SJCRH30 (cell line): ENCODE measurements at regions not wholly inside any gene's neighbourhood (a gene's known extent, or its start where the extent isn't known, plus 50 kb on each side); places are given as distances from the start of the nearest gene placed in this dataset.
"Not testable (repeated sequence)": the region's sequence is repeated elsewhere in the genome, so short reads cannot be mapped to it uniquely, and the experiment has no call there.

Source experiments
- DNase-seq, 2 experiments: peaks; one replicate each; pipeline ENCODE4 v3.0.0-alpha.2; 2015 to 2020
- H3K27ac ChIP-seq: fragments of 250-450 bp; sonication (Bioruptor Pico); 2 replicates; pipeline ENCODE4 v1.5.1; 2020; ENCODE audit warnings: mild to moderate bottlenecking, moderate library complexity
- H3K27me3 ChIP-seq: fragments of 250-450 bp; sonication (Bioruptor Pico); 2 replicates; pipeline ENCODE4 v1.5.1; 2020; ENCODE audit warnings: mild to moderate bottlenecking, moderate library complexity
- H3K36me3 ChIP-seq: fragments of 250-450 bp; sonication (Bioruptor Pico); 2 replicates; pipeline ENCODE4 v1.5.1; 2020; ENCODE audit warnings: mild to moderate bottlenecking, moderate library complexity
- H3K4me1 ChIP-seq: fragments of 250-450 bp; sonication (Bioruptor Pico); 2 replicates; pipeline ENCODE4 v1.5.1; 2020; ENCODE audit warnings: mild to moderate bottlenecking, moderate library complexity
- H3K4me3 ChIP-seq: fragments of 250-450 bp; sonication (Bioruptor Pico); 2 replicates; pipeline ENCODE4 v1.5.1; 2020; ENCODE audit warnings: mild to moderate bottlenecking, moderate library complexity
- H3K9me3 ChIP-seq: fragments of 250-450 bp; sonication (Bioruptor Pico); replicated peaks from 2 replicates; pipeline ENCODE4 v1.5.1; 2020; ENCODE audit warnings: mild to moderate bottlenecking, moderate library complexity

DNA sequence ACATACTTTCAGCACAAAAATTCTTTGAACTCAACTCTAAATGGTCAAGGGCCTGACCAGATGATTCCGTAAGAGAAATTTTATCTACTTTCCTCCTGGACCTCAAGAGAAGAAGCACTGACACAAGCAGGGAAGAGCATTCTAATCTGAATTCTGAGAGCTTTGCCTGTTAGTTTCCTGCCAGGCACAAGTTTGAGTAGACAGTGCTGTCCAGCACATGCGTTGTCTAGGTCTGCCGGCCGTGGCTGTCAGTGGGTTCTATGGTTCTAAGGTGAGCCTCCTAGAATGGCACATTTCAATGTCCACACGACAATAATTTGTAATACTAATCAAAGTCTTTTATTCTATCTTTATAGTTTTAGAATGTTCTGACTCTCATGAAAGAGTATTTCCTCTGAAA is 91.9 kb downstream of the RFPL4B start:
- H3K36me3 ChIP-seq, result no peaks in the 10 kb centered on the region
- H3K9me3 ChIP-seq, result 0 out of 2 replicates have a peak, but pooled peaks cover 3% of the 10 kb centered on the region
- no peak overlapping the region for H3K4me3 ChIP-seq
- DNase-seq, result no peak
- H3K4me1 ChIP-seq, result peaks cover 11% of the 10 kb centered on the region
- no peak overlapping the region for H3K27ac ChIP-seq
- no peaks in the 10 kb centered on the region for H3K27me3 ChIP-seq

- no peaks in the 10 kb centered on the region for H3K27me3 ChIP-seq
These were observed 92.3 kb downstream of the RFPL4B start for GRCh38 chr6:112439432-112439831.

GRCh38 chr6:112441607-112442006 is 94.5 kb downstream of the RFPL4B start:
- Histone ChIP-seq H3K4me3 (no peak overlapping the region), H3K4me1 (peaks cover 9% of the 10 kb centered on the region)
- DNase-seq, result no peak

More at GRCh38 chr6:112439432-112439831, 92.3 kb downstream of the RFPL4B start:
- no peak for DNase-seq
- Histone ChIP-seq H3K4me1 (peaks cover 11% of the 10 kb centered on the region), H3K9me3 (0 out of 2 replicates have a peak, but pooled peaks cover 3% of the 10 kb centered on the region), H3K4me3 (no peak overlapping the region), H3K36me3 (no peaks in the 10 kb centered on the region), H3K27ac (no peak overlapping the region)

DNA sequence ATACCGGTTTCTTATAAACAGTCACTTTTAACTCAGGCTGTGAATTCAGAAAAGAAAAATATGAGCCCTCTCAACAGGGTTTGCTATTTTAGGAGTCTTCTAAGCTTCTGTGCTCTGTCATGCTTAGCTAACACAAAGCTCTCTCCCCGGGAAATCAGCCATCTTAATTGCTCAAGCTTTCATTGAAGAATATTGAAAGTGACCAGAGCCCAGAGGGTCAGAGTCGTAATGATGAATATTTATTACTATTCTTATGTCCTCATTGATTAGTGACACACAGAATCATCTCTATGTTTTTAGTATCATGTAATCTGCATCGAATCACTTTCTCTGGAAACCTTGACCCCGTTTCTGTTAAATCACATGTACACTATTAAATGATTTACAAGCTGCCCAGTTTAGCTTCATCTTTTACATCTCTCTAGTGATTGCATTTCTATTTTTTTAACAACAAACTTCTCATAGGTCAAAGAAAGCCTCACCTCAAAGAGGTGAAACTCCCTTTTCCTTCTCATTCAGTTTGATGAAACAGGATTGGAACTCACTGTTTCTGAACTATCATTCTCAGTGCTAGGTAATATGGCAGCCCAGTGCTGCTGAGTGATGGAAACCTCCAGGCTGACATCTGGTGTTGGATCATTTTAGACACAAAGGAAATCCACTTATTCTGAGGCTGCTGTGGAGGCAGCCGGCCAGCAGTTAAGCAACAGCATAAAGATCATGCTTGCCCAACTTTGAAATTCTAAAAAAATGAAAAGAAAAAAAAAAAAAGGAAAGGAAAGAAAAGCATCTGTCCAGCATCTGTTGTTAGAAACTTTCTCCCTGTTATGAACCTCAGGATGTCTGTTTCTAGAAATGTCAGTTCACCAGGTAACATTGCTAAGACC is 96.3 kb downstream of the RFPL4B start:
- Histone ChIP-seq H3K27me3 (no peaks in the 10 kb centered on the region), H3K4me3 (no peak overlapping the region), H3K36me3 (no peaks in the 10 kb centered on the region), H3K9me3 (peaks cover 6% of the 10 kb centered on the region; the same call in 1 of the 2 replicates), H3K4me1 (no peaks in the 10 kb centered on the region), H3K27ac (no peak overlapping the region)
- no peak for DNase-seq

More at GRCh38 chr6:112441607-112442006, 94.5 kb downstream of the RFPL4B start:
- Histone ChIP-seq H3K27me3 (no peaks in the 10 kb centered on the region), H3K27ac (no peak overlapping the region), H3K9me3 (0 out of 2 replicates have a peak, but pooled peaks cover 3% of the 10 kb centered on the region), H3K36me3 (no peaks in the 10 kb centered on the region)

GRCh38 chr6:112448786-112449185 is 101.7 kb downstream of the RFPL4B start:
- not testable (repeated sequence) for H3K36me3 ChIP-seq, H3K27me3 ChIP-seq, DNase-seq, H3K4me3 ChIP-seq, H3K9me3 ChIP-seq, H3K27ac ChIP-seq, H3K4me1 ChIP-seq

GRCh38 chr6:112450663-112451062 is 103.5 kb downstream of the RFPL4B start:
- Histone ChIP-seq H3K36me3 (no peaks in the 10 kb centered on the region), H3K4me1 (no peaks in the 10 kb centered on the region), H3K27me3 (no peaks in the 10 kb centered on the region), H3K9me3 (peaks cover 8% of the 10 kb centered on the region), H3K4me3 (no peak overlapping the region), H3K27ac (no peak overlapping the region)
- DNase-seq, result no peak

DNA sequence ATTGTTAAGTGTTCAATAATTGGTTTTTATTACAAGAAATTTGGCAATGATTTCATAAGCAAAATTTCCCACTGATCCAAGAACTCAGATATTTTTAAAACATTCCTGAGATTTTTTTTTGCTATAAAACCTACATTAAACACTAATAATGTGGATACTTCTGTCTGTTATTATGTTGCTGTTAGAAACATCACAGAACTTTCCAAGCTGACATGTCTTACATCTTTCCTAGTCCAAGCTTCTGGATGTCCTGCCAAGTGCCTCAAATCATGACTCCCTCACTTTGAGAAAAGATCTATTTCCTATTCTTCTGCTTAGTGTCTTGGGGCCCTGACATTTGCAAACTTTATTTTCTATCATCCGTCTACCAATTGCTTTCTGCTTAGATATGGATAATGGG is 110.8 kb downstream of the RFPL4B start:
- H3K4me3 ChIP-seq, result no peak overlapping the region
- no peak overlapping the region for H3K27ac ChIP-seq
- peaks cover 5% of the 10 kb centered on the region; the same call in 1 of the 2 replicates for H3K9me3 ChIP-seq
- H3K27me3 ChIP-seq, result no peaks in the 10 kb centered on the region
- no peaks in the 10 kb centered on the region for H3K36me3 ChIP-seq
- DNase-seq, result no peak
- peaks cover 2% of the 10 kb centered on the region; the same call in 1 of the 2 replicates for H3K4me1 ChIP-seq

DNA sequence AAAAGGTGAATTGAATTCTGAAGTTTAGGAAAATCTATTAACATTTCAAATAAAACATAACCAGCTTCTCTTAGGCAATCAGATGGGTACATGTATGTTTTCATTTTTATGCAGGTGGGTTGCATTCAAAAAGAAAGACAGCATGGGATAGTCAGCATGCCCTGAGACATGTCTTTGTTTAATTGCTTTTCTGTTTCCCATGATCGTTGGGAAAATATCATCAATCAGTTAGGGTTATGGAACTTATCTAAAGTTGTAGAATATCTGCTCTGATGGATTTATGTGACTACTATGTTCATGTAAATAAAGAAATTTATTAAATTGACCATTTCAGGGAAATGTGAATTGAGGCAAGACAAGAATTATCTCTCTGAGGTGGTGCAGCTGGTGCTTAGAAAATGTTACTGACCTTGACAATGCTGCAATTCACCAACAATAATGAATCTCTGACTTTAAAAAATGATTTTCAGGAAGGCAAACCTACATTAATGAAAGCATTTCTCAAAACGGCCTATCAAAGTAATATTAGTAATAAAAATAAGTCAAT is 112.7 kb downstream of the RFPL4B start:
- H3K27ac ChIP-seq, result no peak overlapping the region
- no peak for DNase-seq
- H3K9me3 ChIP-seq, result peaks cover 6% of the 10 kb centered on the region; the same call in 1 of the 2 replicates

DNA sequence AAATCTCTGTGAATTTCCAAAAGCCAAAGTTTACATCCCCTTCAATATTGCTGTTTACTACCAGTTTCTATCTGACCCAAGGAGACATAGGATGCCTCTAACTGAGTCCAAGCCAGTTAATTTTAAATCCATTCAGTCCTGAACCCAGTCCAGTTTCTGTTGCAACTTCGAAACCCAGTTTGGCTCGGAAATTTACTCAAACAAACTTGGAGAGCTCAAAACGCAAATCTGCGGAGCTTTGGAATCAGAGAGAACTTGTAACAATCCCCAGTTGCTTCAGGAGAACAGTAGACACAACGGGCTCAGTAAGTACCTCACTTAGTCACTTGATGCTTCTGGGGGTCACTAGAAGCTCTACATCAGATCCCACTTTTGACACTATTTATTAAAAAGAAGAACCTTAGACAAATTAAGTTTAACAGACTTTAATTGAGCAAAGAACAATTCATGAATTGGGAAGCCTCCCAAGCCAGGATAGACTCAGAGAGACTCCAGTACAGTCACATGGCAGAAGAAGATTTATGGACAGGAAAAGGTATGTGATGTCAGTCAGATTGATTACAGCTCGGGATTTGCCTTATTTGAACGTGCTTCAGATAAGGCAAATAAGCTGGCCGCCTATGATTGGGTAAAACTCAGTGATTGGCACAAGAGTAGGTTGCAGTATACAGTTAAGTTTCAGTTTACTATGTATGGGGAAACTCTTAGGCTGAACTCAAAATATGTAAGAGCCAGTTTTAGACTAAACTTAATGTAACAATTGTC is 118.0 kb downstream of the RFPL4B start:
- no peaks in the 10 kb centered on the region for H3K36me3 ChIP-seq
- H3K4me1 ChIP-seq, result peaks cover 22% of the 10 kb centered on the region
- no peaks in the 10 kb centered on the region for H3K27me3 ChIP-seq
- H3K4me3 ChIP-seq, result no peak overlapping the region
- DNase-seq, result no peak
- H3K9me3 ChIP-seq, result peaks cover 6% of the 10 kb centered on the region; the same call in 1 of the 2 replicates
- no peak overlapping the region for H3K27ac ChIP-seq

More for the DNA sequence above, 112.7 kb downstream of the RFPL4B start:
- Histone ChIP-seq H3K36me3 (no peaks in the 10 kb centered on the region), H3K4me3 (no peak overlapping the region), H3K27me3 (no peaks in the 10 kb centered on the region), H3K4me1 (peaks cover 2% of the 10 kb centered on the region; the same call in 1 of the 2 replicates)

GRCh38 chr6:112466373-112467151 is 119.4 kb downstream of the RFPL4B start:
- peak; percentile 24 to 47 for DNase-seq
- Histone ChIP-seq H3K4me1 (peaks cover 21% of the 10 kb centered on the region), H3K4me3 (no peak overlapping the region), H3K27me3 (no peaks in the 10 kb centered on the region), H3K36me3 (no peaks in the 10 kb centered on the region), H3K27ac (peak overlapping the region; percentile 57), H3K9me3 (peaks cover 6% of the 10 kb centered on the region; the same call in 1 of the 2 replicates)

GRCh38 chr6:112468359-112468758 is 121.2 kb downstream of the RFPL4B start:
- Histone ChIP-seq H3K9me3 (no peaks in the 10 kb centered on the region; the same call in 1 of the 2 replicates), H3K4me1 (peaks cover 20% of the 10 kb centered on the region), H3K27me3 (no peaks in the 10 kb centered on the region), H3K4me3 (no peak overlapping the region), H3K36me3 (no peaks in the 10 kb centered on the region), H3K27ac (peak overlapping the region; percentile 33; the same call in 1 of the 2 replicates)
- DNase-seq, result peak; percentile 11 to 14

DNA sequence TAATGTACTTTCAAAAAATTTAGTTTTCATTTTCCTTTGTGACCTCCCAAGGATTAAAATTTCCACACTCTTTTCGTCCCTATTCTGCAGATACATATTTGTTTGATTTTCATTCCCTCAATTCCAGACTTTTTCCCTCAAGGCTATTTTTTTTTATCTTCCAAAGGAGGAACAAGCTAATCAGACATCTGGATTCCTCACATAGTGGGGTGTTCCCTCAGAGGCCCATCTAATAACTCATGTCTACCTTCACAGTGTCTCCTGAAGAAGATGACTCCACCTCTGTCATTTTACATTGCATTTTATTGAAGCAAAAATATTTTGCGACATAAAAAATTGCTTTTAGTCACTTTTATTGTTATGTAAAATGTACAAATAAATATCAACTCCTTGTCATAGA is 122.2 kb downstream of the RFPL4B start:
- H3K27ac ChIP-seq, result peak overlapping the region; percentile 33; the same call in 1 of the 2 replicates
- no peak overlapping the region for H3K4me3 ChIP-seq
- no peaks in the 10 kb centered on the region for H3K27me3 ChIP-seq
- H3K4me1 ChIP-seq, result peaks cover 20% of the 10 kb centered on the region
- no peaks in the 10 kb centered on the region; the same call in 1 of the 2 replicates for H3K9me3 ChIP-seq
- no peak for DNase-seq
- no peaks in the 10 kb centered on the region for H3K36me3 ChIP-seq

DNA sequence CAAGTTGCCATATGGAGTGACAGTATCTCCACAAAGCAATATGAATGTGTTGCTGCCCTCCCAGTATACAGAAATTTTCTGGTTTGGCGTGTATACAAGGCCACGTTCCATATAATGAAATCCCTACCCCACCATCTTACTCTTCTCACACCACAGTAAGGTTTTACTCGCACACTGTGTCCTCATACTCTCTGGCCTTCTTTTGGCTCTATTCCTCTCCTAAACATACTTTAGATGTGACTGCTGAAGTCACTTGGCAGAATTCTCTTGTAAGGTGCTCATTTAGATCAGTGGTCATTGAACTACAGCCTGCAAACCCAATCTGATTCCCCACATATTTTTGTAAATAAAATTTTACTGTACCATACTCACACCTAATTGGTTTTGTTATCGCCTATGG is 123.2 kb downstream of the RFPL4B start:
- Histone ChIP-seq H3K27me3 (no peaks in the 10 kb centered on the region), H3K9me3 (no peaks in the 10 kb centered on the region; the same call in 1 of the 2 replicates), H3K4me1 (peaks cover 22% of the 10 kb centered on the region), H3K4me3 (no peak overlapping the region), H3K36me3 (no peaks in the 10 kb centered on the region), H3K27ac (no peak overlapping the region)
- no peak for DNase-seq

GRCh38 chr6:112470950-112471349 is 123.8 kb downstream of the RFPL4B start:
- DNase-seq, result no peak
- no peaks in the 10 kb centered on the region; the same call in 1 of the 2 replicates for H3K9me3 ChIP-seq
- peaks cover 20% of the 10 kb centered on the region for H3K4me1 ChIP-seq
- no peaks in the 10 kb centered on the region for H3K36me3 ChIP-seq
- H3K27ac ChIP-seq, result no peak overlapping the region
- no peaks in the 10 kb centered on the region for H3K27me3 ChIP-seq
- no peak overlapping the region for H3K4me3 ChIP-seq
